ENCODE measurements at regions not wholly inside any gene's neighbourhood (a gene's known extent, or its start where the extent isn't known, plus 50 kb on each side); places are given as distances from the start of the nearest gene placed in this dataset.
"Not testable (repeated sequence)": the region's sequence is repeated elsewhere in the genome, so short reads cannot be mapped to it uniquely, and the experiment has no call there.

DNA sequence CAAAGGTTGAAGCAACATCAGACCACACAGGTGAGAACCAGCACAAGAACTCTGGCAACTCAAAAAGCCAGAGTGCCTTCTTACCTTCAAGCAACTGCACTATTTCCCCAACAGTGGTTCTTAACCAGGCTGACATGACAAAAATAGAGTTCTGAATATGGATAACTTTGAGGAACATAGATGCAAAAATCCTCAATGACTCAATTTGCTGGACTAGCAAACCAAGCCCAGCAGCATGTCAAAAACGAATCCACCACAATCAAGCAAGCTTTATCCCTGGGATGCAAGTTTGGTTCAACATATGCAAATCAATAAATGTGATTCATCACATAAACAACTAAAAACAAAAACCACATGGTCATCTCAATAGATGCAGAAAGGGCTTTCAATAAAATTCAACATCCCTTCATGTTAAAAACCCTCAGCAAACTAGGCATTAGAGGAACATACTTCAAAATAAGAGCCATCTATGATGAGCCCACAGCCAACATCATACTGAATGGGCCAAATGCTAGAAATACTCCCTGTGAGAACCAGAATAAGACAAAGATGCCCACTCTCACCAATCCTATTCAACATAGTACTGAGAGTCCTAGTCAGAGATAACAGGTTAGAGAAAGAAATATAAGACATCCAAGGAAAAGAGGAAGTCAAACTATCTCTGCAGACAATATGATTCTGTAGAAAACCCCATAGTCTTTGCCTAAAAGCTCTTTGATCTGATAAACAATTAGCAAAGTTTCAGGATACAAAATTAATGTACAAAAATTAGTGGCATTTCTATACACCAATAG is 110.5 kb upstream of the NBPF19 start:
- DNase-seq, result not testable (repeated sequence)

DNA sequence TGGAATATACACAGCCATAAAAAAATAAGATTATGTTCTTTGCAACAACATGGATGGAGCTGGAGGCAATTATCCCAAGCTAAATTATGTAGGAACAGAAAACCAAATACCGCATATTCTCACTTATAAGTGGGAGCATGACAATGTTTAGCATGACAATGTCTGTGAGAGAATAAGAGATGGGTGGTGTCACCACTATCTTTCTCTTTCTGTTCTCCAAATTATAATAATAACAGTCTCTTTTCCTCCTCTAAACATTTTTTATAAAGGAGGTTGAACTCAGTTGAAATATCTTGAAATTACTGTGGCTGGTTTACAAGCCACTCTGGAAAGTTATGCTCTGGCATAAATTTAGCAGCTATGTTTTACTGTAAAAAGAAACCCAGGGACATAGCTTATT is 108.4 kb upstream of the NBPF19 start:
- not testable (repeated sequence) for DNase-seq

DNA sequence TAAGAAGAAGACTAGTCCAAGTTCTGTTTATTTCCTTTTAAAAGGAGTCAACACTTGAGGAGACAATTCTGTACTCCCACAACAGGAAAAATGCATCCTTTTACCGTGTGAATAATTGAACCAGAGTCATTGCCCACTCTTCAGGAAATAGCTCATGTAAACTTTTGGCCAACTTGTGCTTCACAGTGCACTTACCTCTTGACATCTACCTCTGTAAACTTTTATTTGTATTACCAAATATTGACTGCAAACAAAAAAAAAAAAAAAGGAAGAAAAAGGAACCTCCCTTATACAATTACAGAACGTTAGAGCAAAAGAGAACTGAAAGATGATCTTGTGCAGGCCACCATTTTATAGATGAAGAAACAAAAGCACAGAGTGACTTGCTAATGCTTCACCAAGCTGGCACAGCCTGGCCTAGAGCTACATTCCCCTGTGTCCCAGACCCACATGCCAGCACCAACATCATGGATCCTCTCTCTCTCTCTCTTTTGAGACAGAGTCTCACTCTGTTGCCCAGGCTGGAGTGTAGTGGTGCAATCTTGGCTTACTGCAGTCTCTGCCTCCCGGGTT is 107.3 kb upstream of the NBPF19 start:
- not testable (repeated sequence) for DNase-seq

DNA sequence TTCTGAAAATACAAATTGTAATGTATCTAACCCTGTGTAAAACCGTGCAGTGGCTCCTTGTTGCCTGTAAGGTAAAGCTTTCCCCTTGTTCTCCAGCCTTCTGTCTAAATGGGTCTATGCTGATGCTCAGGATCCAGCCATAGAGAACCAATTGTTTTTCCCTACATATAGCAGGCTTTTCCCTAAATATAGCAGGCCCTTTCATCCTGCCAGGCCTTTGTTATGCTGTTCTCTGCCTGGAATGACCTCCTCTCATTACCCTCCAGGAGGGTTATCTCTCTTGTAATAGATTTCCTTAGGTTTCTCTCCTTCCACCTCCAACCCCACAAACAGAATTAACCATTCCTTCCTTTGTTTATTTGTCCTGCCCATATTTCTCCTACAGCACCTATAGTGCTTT is 106.5 kb upstream of the NBPF19 start:
- not testable (repeated sequence) for DNase-seq

DNA sequence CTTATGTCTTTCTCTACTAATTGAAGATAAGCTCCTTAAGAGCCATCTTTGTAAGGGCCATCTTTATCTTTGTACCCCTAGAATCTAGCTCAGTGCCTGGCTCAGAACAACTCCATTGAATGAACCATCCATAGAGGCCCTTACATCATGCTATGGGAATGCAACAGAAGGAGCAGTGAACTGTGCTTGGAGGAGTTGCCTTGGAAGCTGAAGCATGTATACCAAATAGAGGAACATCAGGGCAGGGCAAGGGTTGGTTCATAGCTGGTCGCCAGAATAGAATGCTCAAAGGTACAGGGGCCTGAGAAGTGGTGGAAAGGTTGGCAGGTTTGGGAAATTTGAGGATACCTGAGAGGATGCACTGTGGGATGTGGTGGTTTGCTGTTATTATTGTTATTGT is 105.8 kb upstream of the NBPF19 start:
- not testable (repeated sequence) for DNase-seq

DNA sequence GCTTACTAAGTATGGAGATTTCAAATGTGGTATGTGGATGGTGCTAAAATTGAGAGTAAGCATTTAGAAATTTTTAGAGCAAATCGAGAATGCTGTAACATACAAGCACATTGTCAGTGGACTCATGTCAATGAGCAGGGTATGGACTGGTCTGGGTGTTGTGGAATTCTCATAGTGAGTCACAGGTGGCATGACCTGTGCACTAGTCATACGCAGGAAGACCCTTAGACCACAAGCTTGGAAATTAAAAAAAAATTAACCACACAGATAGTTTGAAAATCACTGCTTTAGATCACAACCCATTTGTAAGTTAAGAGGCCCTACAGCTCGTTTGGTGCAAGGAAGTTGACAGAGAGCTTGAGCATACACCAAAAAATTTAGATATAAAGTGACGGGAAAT is 102.9 kb upstream of the NBPF19 start:
- DNase-seq, result not testable (repeated sequence)

DNA sequence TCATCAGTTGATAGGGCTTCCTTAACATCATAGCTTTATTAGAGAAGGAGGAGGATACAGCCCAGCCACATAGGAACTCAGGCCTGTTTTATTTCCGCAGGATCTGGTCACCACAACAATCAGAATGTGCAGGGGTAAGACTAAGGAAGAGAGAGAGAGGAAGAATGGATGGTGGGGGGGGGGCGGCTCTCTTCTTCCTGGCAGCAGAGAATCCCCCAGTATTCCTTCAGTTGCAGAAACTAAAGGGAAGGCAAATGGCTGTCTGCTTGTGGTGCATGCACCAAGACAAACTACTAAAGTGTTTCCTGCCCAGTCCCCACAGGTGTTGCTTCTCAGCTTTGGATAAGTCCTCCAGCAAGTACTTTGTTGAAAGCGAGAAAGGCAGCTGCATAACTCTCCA is 96.4 kb upstream of the NBPF19 start:
- not testable (repeated sequence) for DNase-seq

DNA sequence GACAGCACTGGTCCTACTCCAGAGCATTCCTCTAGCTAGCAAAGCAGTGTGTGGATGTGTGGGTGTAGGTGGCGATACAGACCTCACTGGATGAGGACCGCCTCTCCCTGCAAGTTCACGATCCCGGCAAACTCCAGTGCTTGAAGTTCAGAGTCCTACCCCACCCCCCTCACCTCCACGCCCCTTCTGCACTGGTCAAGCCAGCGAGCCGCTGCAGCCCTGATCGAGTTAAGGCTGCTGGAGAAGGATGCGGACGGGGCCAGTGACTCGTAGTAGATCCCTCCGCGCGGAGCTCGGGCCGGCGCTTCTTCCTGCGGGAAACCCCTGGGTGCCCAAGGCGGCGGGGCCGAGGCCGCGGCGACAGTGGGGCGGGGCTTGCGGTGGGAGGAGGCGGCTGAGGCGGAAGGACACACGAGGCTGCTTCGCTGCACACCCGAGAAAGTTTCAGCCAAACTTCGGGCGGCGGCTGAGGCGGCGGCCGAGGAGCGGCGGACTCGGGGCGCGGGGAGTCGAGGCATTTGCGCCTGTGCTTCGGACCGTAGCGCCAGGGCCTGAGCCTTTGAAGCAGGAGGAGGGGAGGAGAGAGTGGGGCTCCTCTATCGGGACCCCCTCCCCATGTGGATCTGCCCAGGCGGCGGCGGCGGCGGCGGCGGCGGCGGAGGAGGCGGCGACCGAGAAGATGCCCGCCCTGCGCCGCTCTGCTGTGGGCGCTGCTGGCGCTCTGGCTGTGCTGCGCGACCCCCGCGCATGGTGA is 84.5 kb upstream of the NBPF19 start:
- peak; percentile 36 for DNase-seq

DNA sequence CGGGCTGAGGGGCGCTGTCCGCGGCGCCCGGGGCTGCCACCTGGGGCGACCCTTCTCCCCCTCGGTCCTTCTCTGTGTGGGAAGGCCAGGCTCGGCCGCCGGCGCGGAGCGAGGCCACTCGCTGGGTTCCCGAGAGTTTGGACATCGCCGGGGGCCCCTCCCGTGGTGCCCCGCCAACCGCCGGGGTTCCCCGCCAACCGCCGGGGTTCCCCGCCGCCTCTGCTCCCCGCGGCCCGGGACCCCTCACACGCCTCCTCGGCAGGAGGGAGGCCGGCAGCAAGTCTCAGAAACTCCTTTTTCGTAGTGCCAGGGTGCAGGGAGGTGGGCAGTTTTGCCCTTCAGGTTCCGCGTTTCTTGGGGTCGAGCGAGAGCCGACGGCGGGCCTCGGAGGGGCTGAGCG is 83.9 kb upstream of the NBPF19 start:
- not testable (repeated sequence) for DNase-seq

DNA sequence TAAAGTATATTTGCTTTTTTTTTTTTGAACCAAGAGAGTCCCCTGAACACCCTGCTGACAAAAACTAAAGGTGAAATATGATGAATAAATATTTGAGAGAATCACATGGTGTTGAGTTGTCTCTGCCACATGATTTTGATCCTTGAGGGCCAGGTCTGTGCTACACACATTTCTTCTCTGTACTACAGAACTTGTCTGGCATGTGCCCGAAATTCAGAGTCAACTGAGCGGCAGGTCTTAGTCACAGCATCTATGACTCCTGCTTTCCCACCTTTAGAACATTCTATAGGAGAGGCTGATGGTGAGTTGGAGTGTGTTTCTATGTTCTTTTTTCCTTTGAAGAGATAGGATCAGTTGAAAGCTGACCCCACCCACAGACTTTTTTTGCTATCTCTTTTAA is 79.0 kb upstream of the NBPF19 start:
- DNase-seq, result not testable (repeated sequence)

DNA sequence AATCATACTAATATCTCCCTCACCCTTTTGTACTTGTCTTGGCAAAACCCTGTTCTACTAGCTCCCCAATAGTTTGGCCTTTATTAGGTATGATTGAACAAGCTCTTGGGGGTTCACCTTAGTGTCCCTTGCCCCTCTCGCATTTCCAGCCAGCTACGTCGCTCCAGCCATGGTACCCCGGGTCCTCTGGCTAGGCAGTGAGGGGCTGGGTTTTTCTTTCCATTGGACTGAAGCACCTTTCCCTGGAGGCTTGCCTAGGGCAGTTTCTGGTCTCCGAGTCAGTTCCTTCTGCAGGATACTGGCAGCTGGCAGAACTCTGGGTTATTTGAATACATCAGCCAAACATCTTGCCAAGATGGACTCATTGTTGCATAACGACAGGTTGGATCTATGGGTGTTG is 76.3 kb upstream of the NBPF19 start:
- not testable (repeated sequence) for DNase-seq

DNA sequence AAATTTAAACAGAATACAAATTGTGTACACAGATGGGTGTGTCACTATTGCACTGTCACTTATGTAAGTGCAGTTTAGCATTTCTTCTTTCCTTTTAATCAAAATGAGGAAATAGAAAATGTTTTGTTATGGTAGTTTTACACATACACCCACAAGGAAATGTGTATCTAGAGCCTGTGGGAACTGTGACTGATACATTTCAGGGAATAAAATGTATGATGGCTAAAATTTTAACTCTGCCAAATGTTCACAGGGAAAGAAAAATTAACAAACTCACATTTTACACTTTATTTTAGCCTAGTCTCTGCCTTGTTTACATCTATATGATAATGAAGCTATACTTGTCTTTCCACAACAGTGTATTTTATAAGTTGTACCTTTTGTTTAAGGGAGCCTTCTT is 66.4 kb upstream of the NBPF19 start:
- DNase-seq, result not testable (repeated sequence)

DNA sequence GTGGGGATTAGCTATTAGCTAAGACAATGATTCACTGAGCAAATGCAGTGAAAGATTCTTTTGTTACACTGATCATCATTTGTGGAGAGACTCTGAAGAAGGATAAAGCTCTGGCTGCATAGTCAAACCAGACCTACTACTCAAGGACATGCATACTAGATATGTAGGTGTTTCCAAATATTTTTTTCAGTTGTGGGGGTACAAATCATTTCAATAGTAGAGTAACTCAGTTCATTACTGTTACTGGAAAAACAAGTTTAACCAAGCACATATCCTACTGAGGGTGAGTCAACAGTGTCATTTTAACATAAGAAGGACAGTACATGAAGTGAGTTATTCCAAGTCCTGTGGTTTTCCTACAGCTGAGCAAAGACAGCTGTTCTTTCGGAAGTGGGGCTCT is 59.5 kb upstream of the NBPF19 start:
- DNase-seq, result not testable (repeated sequence)

DNA sequence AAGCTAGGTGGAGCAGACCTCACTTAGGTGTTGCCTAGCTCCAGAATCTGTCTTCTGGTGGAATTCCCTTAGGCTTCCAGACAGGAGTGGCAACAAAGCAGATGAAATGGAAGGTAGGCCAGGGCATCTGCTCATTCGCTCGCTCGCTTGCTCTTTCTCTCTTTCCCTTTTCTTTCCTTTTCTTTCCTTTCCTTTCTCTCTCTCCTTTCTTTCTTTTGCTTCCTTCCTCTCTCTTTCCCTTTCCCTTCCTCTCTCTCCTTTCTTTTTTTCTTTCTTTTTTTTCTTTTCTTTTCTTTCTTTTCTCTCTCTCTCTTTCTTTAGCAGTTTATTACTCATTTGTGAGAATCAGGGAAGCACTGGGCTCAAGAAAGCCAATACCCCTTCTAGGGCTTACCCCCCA is 56.1 kb upstream of the NBPF19 start:
- not testable (repeated sequence) for DNase-seq

DNA sequence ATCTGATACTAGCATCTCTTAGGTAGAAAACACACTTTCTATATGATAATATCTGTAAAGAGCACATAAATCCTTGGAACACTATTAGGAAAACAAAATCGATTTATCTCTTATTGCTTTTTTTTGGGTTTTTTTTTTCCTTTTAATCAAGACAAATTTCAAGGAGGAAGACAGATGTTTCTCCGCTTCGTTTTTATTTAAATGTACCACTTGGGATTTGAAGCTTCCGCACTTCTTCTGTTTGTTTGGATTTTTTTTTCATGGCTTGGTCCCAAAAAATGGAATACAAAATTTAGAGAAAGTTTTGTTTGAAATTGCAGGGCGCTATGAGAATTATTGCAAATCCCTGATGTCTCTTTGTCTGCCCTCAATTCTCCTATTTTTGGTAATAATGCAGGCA is 51.7 kb upstream of the NBPF19 start:
- DNase-seq, result not testable (repeated sequence)

Measured in effector CD8-positive, alpha-beta T cell (primary cell).